HS-27A (cell line): ENCODE measurements at regions not wholly inside any gene's neighbourhood (a gene's known extent, or its start where the extent isn't known, plus 50 kb on each side); places are given as distances from the start of the nearest gene placed in this dataset.
A peak's percentile ranks its signal among the peaks of the same experiment; 100 is the strongest.

Experiments
- DNase-seq: peaks from one replicate; pipeline ENCODE4 v3.0.0-alpha.2; 2012; ENCODE audit warnings: low read depth, missing footprints

DNA sequence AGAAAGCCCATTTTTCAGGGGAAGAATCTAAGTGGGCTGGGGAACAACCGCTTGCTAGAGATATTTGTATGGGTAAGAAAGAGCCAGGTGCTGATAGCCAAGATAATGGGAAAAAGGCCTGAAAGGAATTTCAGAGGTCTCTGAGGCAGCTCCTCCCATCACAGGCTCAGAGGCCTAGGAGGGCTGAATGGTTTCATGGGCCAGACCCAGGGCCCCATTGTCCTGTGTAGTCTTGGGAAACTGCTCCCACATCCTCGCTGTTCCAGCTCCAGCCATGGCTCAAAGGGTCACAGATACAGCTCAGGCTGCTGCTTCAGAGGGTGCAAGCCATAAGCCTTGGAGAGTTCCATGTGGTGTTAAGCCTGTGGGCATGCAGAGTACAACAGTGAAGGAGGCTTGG lies 73.2 kb upstream of the ARHGAP20 start:
- DNase-seq, result no peak

DNA sequence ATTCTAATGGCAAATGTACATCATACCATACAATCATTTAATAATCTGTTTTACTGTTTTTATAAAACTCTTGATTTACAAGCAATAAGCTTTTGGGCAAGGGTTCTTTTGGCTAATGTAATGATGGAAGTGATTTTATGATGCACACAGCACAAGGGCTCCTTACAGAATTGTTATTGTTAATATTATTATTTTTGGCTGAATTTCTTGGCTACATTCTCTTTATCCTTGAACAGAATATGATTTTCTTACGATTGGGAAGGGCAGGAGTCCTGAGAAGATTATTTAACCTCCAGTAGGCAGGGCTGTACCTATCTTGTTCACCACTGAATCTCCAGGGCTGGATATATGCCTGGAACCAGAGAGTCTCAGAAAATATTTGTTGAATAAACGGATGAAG lies 70.4 kb upstream of the ARHGAP20 start:
- no peak for DNase-seq

DNA sequence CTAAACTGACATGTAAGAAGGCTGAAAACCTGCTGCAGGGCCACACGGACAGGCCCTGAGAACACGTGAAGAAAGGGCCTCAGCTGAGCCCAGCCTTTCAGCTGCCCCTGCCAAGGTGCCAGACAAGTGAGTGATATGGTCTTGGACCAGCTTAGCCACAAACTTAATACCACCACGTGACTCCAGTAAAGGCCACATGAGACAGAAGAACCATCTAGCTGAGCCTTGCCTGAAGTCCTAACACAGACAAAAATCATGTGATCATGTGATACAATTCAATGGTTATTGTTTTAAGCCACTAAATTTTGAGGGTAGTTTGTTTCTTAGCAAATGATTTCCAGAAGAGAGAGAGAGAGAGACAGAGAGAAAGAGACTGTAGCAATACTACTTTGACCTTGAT lies 66.9 kb upstream of the ARHGAP20 start:
- DNase-seq, result no peak

DNA sequence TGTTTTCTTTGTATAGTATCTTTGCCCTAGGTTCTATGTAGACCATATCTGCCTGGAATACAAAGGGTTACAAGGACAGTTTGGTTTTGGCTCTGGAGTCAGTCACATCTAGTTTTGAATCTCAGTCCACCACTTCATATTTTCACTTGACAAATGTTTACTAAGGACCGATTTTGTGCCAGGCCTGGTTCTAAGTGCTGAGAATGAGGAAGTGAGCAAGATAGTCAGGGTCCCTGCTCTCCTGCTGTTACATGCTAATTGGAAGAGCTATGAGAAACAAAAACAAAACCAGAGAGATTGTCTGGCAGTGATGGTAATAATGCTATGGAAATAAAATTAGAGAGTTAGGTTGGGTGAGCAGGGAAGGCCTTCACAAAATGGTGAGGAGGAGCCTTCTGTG lies 66.1 kb upstream of the ARHGAP20 start:
- no peak for DNase-seq

DNA sequence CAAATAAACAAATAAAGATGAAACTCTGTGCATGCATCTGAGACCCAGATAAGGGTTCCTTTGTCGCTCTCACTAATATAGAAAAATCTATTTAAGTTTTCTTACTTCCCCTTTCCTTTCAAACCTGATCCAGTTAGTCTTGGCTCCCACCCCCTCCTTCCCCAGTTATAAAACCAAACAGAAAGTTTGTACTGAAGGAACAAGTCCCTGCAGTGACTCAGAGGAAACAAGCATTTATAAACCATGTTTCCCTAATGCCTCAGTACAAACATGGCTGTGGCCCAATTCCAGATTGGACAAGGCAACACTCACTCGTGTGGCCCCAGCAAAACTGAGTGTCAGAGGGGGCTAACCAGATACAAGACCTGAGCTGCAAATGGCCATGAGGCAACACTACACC lies 65.5 kb upstream of the ARHGAP20 start:
- DNase-seq, result no peak

DNA sequence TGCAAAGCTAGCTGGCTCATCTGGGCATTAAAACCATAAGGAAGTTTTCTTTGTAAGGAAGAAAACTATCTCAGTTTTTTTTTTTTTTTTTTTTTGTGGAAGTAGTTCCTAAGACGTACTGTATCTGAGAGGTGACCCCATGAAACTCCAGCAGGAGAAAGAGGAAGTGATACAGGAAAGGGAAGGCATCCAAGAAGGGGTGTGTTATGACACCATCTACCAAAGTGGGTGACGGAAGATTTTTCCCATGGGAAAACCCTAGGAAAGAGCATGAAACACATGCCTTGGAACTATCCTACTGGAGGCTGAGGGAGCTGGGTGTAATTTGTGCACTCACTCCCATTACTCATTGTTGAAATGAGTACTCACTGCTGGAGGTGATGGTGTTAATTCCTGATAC lies 63.8 kb upstream of the ARHGAP20 start:
- no peak for DNase-seq

DNA sequence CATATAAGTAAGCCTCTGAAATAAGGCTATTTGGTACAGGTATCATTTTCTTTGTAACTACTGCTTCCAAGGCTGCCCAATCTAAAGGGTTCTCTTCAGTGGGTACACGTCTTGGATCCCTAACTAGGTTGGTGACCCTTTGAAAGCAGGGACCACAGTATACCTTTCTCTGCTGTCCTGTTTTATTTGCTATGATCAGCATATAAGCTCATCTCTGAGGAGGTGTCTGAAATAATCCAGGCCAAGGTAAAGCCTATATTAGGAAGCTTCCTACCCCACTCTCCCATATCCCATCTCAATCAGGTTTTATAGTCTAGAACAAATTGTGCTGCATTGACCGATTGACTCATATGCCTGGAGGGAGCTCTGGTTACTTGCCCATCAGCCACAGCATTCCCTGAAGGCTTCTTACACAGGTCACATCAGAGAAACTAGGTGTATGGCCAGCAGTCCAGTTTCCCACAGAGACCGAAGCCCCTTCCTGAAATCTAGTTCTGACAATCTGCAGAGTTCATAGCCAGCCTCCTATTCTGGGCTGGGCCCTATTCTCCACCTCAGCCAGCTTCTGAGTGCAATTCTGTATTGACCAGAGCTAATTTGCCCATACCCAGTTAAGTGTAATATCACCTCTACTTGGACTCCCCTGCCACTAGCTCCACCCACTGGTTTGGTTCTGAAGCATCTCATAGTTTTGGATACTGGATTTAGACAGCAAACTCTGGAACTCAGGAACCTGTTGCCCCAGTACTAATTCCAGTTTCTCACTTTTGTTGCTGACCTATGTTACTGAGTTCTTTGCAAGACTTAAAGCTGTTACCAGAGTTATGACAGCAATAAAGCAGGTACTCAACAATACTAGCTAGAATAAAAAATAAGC lies 62.1 kb upstream of the ARHGAP20 start:
- DNase-seq, result no peak

DNA sequence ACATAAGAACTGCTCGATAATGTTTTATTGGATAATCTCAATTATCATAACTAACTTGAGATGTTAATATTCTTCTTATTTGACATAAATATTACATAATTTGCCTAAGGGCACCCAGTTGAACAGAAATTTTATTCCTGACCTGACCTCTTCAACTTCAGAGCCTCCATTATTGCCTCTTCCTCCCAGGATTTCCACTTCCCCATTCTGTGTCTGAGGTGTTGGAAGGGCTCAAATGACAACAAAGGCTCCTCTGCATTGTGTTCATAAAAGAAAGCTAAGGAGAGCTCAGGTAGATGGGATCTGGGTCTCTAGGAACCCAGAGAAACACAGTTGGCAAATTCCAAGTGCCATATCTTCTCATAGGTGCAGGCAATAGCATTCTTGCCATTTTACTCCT lies 61.2 kb upstream of the ARHGAP20 start:
- no peak for DNase-seq

DNA sequence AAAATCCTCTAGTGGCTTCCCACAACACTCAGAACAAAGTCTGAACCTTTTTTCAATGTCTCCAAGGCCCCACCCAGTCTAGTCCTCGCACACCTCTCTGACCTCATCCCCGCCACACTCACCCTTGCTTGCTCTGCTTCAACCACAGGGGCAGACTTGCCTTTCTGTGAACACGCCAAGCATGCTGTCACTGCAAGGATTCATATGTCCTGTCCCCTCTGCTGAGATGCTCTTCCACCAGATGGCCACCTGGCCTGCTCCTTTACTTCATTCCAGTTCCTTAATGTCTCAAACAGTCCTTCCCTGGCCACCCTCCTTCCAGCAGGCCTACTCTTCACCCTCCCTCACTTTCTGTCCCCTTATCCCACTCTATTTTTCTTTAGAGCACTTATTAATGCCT lies 60.6 kb upstream of the ARHGAP20 start:
- no peak for DNase-seq

DNA sequence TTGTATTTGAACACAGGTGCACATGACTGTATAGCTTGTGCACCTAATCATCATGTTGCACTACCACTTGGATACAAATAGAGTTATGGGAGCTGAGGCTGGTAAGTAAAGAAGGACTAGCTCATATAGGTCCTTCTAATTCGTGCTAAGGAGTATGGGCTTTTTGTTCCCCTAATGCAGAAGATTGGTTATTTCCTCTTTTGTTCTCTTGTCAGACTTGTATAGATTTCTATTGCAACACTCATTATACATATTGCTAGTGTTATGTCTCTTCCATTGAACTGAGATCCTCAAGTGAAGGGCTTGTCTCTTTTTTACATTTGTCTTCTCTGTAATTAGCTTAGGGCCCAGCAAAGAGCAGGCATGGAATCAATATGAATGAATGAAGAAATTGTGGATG lies 54.1 kb upstream of the ARHGAP20 start:
- no peak for DNase-seq

DNA sequence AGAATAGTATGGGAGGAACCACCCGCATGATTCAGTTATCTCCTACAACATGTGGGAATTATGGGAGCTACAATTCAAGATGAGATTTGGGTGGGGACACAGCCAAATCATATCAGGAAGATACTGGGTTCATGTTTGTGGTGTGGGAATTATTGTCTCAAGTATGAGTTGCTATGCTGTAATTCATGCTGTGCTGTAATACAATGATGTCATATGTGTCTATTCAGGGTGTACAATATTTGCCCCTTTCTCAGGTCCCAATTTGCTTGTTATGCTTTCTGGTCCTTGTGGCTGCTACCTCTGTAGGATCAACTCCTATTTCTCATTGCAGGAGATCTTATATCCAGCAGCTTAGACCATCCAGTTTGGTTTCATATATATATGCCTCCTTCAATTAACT lies 52.2 kb upstream of the ARHGAP20 start:
- no peak for DNase-seq

DNA sequence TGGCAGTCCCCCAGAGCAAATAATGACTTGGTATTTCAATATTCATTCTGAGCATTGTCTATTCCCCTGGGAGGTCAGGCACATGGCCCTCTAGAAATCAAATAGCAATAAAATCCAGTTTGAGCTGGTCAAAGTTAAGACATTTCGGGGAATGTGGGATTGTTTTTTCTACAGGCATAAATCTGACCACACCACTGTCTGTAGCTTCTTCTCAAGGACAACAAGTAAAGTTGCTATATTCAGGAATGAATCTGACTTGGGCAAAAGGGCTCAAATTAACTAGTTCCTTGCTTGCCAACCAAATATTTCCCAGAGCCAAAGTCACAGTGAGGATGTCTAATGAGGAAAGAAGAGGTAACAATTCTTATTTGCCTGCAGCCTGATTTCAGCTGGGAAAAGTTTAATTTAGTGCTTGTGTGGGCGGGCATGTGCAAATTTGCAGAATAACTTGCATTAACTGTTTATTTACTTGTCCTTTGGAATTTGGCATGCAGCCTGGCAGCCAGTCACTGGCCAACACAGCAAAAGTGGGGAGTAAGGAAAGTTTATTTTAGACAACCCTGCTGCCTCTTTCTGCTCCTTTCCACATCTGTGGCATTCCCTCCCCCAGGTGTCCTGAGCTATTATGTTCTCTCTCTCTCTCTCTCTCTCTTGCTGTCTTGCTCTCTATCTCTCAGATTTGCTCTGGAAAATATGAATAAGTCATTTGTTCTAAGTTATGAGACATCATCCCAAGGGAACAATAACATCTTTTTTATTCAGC lies 51.2 kb upstream of the ARHGAP20 start:
- peak; percentile 9 for DNase-seq

DNA sequence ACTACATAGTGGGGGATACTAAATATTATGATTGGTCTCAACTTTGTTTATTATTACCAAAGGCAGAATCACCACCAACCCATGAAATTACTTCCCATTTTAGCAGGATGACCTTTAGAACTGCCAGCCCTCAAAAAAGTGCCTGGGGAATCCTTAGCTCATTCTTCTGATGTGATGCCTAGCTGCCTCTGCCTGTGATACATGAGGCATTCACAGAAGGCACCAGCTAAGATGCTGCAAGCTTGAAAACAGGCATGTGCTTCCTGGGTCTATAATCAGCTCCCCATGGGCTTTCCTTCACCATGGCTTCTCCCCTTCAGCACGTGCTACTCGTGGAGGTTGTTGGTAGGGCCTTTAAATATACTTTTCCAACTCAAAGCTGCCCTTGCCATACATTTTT lies 50.4 kb upstream of the ARHGAP20 start:
- no peak for DNase-seq
